ENCODE measurements at regions not wholly inside any gene's neighbourhood (a gene's known extent, or its start where the extent isn't known, plus 50 kb on each side); places are given as distances from the start of the nearest gene placed in this dataset.

DNA sequence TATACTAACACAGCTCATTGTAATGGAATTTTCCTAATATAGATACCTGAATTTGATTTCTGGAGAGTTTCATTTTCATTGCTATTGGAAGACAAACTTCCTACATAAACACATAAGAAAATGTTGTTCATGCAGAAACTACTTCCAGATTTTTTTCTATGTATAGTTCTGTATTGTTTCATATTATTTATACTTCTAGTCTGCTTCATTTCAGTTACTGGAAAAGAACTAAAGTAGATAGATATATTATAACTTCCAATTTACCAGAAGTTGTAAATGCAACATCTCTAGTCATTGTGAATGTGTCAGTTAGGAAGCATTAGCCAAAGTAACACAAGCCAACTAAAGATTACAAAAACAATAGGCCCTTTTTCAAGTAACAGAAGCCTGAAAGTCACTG, 147.3 kb upstream of the ZNF385D start:
- TF ChIP-seq, protein P1, sequence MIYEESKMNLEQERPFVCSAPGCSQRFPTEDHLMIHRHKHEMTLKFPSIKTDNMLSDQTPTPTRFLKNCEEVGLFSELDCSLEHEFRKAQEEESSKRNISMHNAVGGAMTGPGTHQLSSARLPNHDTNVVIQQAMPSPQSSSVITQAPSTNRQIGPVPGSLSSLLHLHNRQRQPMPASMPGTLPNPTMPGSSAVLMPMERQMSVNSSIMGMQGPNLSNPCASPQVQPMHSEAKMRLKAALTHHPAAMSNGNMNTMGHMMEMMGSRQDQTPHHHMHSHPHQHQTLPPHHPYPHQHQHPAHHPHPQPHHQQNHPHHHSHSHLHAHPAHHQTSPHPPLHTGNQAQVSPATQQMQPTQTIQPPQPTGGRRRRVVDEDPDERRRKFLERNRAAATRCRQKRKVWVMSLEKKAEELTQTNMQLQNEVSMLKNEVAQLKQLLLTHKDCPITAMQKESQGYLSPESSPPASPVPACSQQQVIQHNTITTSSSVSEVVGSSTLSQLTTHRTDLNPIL (CRISPR knock-in tag; IDR thresholded peaks at IDR 0.05; ENCODE audit: low read depth), result no peak
- ATAC-seq, result no peak

DNA sequence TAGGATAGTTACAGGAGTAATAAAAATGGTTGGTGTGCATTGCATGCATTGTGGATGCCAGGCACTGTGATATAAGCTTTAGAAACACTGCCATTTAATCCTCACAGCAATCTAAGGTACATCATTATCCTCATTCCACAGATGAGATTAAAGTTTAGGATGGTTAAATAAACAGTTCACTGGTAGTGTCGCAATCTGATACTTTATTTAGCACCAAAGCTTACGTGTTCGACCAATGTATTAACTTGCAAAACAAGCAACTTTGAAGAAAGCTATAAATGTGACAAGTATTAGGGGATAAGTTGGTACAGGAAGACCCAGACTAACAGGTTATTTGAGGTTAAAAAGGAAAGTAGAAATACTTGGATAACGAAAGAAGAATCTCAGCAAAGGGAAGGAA, 150.5 kb upstream of the ZNF385D start:
- TF ChIP-seq ZNF8 (CRISPR knock-in tag; IDR thresholded peaks at IDR 0.05) (no peak), TOX (CRISPR knock-in tag; IDR thresholded peaks at IDR 0.05; ENCODE audit: borderline replicate concordance) (no peak), ZFP30 (CRISPR knock-in tag; IDR thresholded peaks at IDR 0.05) (no peak), ZNF70 (CRISPR knock-in tag; IDR thresholded peaks at IDR 0.05) (no peak), OSR1 (CRISPR knock-in tag; IDR thresholded peaks at IDR 0.05) (no peak), PPARA (CRISPR knock-in tag; IDR thresholded peaks at IDR 0.05; ENCODE audit: borderline replicate concordance) (no peak), ARNTL (CRISPR knock-in tag; IDR thresholded peaks at IDR 0.05; ENCODE audit: borderline replicate concordance, low read depth) (no peak), ZNF565 (CRISPR knock-in tag; conservative IDR thresholded peaks at IDR 0.05; ENCODE audit: low read depth) (no peak), ZC3H10 (CRISPR knock-in tag; IDR thresholded peaks at IDR 0.05) (no peak), RARB (CRISPR knock-in tag; IDR thresholded peaks at IDR 0.05) (no peak), BACH2 (CRISPR knock-in tag; IDR thresholded peaks at IDR 0.05; ENCODE audit: borderline replicate concordance) (no peak), TCF4 (CRISPR knock-in tag; IDR thresholded peaks at IDR 0.05; ENCODE audit: borderline replicate concordance) (no peak), ESRRG (CRISPR knock-in tag; IDR thresholded peaks at IDR 0.05) (no peak), SNAI2 (CRISPR knock-in tag; IDR thresholded peaks at IDR 0.05) (no peak)
- TF ChIP-seq, protein P2, sequence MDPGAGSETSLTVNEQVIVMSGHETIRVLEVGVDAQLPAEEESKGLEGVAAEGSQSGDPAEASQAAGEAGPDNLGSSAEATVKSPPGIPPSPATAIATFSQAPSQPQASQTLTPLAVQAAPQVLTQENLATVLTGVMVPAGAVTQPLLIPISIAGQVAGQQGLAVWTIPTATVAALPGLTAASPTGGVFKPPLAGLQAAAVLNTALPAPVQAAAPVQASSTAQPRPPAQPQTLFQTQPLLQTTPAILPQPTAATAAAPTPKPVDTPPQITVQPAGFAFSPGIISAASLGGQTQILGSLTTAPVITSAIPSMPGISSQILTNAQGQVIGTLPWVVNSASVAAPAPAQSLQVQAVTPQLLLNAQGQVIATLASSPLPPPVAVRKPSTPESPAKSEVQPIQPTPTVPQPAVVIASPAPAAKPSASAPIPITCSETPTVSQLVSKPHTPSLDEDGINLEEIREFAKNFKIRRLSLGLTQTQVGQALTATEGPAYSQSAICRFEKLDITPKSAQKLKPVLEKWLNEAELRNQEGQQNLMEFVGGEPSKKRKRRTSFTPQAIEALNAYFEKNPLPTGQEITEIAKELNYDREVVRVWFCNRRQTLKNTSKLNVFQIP (CRISPR knock-in tag; IDR thresholded peaks at IDR 0.05; ENCODE audit: borderline replicate concordance, low read depth), result no peak
- TF ChIP-seq, protein P1 (CRISPR knock-in tag; IDR thresholded peaks at IDR 0.05; ENCODE audit: low read depth), result no peak
- TF ChIP-seq, protein P3, sequence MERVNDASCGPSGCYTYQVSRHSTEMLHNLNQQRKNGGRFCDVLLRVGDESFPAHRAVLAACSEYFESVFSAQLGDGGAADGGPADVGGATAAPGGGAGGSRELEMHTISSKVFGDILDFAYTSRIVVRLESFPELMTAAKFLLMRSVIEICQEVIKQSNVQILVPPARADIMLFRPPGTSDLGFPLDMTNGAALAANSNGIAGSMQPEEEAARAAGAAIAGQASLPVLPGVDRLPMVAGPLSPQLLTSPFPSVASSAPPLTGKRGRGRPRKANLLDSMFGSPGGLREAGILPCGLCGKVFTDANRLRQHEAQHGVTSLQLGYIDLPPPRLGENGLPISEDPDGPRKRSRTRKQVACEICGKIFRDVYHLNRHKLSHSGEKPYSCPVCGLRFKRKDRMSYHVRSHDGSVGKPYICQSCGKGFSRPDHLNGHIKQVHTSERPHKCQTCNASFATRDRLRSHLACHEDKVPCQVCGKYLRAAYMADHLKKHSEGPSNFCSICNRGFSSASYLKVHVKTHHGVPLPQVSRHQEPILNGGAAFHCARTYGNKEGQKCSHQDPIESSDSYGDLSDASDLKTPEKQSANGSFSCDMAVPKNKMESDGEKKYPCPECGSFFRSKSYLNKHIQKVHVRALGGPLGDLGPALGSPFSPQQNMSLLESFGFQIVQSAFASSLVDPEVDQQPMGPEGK (CRISPR knock-in tag; IDR thresholded peaks at IDR 0.05; ENCODE audit: borderline replicate concordance), result no peak
- TF ChIP-seq, protein P4, sequence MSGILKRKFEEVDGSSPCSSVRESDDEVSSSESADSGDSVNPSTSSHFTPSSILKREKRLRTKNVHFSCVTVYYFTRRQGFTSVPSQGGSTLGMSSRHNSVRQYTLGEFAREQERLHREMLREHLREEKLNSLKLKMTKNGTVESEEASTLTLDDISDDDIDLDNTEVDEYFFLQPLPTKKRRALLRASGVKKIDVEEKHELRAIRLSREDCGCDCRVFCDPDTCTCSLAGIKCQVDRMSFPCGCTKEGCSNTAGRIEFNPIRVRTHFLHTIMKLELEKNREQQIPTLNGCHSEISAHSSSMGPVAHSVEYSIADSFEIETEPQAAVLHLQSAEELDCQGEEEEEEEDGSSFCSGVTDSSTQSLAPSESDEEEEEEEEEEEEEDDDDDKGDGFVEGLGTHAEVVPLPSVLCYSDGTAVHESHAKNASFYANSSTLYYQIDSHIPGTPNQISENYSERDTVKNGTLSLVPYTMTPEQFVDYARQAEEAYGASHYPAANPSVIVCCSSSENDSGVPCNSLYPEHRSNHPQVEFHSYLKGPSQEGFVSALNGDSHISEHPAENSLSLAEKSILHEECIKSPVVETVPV (CRISPR knock-in tag; IDR thresholded peaks at IDR 0.05), result no peak
- TF ChIP-seq, protein P5, sequence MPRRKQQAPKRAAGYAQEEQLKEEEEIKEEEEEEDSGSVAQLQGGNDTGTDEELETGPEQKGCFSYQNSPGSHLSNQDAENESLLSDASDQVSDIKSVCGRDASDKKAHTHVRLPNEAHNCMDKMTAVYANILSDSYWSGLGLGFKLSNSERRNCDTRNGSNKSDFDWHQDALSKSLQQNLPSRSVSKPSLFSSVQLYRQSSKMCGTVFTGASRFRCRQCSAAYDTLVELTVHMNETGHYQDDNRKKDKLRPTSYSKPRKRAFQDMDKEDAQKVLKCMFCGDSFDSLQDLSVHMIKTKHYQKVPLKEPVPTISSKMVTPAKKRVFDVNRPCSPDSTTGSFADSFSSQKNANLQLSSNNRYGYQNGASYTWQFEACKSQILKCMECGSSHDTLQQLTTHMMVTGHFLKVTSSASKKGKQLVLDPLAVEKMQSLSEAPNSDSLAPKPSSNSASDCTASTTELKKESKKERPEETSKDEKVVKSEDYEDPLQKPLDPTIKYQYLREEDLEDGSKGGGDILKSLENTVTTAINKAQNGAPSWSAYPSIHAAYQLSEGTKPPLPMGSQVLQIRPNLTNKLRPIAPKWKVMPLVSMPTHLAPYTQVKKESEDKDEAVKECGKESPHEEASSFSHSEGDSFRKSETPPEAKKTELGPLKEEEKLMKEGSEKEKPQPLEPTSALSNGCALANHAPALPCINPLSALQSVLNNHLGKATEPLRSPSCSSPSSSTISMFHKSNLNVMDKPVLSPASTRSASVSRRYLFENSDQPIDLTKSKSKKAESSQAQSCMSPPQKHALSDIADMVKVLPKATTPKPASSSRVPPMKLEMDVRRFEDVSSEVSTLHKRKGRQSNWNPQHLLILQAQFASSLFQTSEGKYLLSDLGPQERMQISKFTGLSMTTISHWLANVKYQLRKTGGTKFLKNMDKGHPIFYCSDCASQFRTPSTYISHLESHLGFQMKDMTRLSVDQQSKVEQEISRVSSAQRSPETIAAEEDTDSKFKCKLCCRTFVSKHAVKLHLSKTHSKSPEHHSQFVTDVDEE (CRISPR knock-in tag; IDR thresholded peaks at IDR 0.05), result no peak
- no peak for ATAC-seq

DNA sequence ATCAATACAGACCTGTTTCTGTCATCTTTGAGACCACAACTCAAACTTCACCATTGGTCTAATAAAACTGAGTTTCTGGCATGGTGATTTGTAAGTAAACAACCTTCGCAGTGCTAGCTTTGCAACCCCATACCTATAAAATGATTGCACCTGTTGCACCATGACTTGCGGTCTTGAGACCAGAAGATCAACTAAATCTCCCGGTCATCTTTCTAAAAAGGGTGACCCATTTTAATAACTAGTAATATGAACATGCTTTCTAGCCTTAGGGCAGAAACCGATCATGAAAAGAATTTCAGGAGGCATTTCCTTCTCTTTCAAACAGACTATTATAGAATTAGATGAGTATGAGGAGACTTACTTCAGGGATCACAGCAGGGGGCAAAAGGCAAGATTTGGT, 151.9 kb upstream of the ZNF385D start:
- no peak for ATAC-seq
- TF ChIP-seq, protein P3 (CRISPR knock-in tag; IDR thresholded peaks at IDR 0.05; ENCODE audit: borderline replicate concordance), result no peak
- no peak for TF ChIP-seq SNAI2 (CRISPR knock-in tag; IDR thresholded peaks at IDR 0.05)
- no peak for TF ChIP-seq ZC3H10 (CRISPR knock-in tag; IDR thresholded peaks at IDR 0.05)
- TF ChIP-seq ZNF565 (CRISPR knock-in tag; conservative IDR thresholded peaks at IDR 0.05; ENCODE audit: low read depth), result no peak
- TF ChIP-seq, protein P4 (CRISPR knock-in tag; IDR thresholded peaks at IDR 0.05), result no peak
- TF ChIP-seq ZFP3 (CRISPR knock-in tag; IDR thresholded peaks at IDR 0.05), result no peak
- TF ChIP-seq TCF4 (CRISPR knock-in tag; IDR thresholded peaks at IDR 0.05; ENCODE audit: borderline replicate concordance), result no peak
- TF ChIP-seq PPARA (CRISPR knock-in tag; IDR thresholded peaks at IDR 0.05; ENCODE audit: borderline replicate concordance), result no peak
- no peak for TF ChIP-seq ARNTL (CRISPR knock-in tag; IDR thresholded peaks at IDR 0.05; ENCODE audit: borderline replicate concordance, low read depth)
- TF ChIP-seq, protein P1 (CRISPR knock-in tag; IDR thresholded peaks at IDR 0.05; ENCODE audit: low read depth), result no peak
- TF ChIP-seq ZNF8 (CRISPR knock-in tag; IDR thresholded peaks at IDR 0.05), result no peak
- TF ChIP-seq TOX (CRISPR knock-in tag; IDR thresholded peaks at IDR 0.05; ENCODE audit: borderline replicate concordance), result no peak
- TF ChIP-seq OSR1 (CRISPR knock-in tag; IDR thresholded peaks at IDR 0.05), result no peak
- no peak for TF ChIP-seq ESRRG (CRISPR knock-in tag; IDR thresholded peaks at IDR 0.05)
- TF ChIP-seq CSDC2 (CRISPR knock-in tag; IDR thresholded peaks at IDR 0.05), result no peak

Data from SK-N-SH treated with all-trans-retinoic acid at 6 μM for 48 hours (cell line).